HL-60 (cell line): ENCODE measurements at regions not wholly inside any gene's neighbourhood (a gene's known extent, or its start where the extent isn't known, plus 50 kb on each side); places are given as distances from the start of the nearest gene placed in this dataset.

ENCODE experiments used
- DNase-seq, 2 experiments: peaks; one replicate each; pipeline ENCODE4 v3.0.0-alpha.2; 2010 to 2020; ENCODE audit warnings: low read depth in 1 of 2, low spot score in 1 of 2
- H3K27ac ChIP-seq: fragments of 250-450 bp; sonication (Bioruptor Pico); replicated peaks from 2 replicates; pipeline ENCODE4 v1.5.1; 2020; ENCODE audit warnings: mild to moderate bottlenecking, moderate library complexity
- H3K27me3 ChIP-seq: fragments of 250-450 bp; sonication (Bioruptor Pico); 2 replicates; pipeline ENCODE4 v1.5.1; 2021; ENCODE audit warnings: mild to moderate bottlenecking, moderate library complexity; ENCODE audit not compliant: insufficient read depth, poor library complexity, severe bottlenecking
- H3K4me3 ChIP-seq: replicated peaks from 2 replicates; pipeline ENCODE4 v1.5.1; 2011; ENCODE audit warnings: mild to moderate bottlenecking, control low read depth, low read length; ENCODE audit not compliant: insufficient read depth
- CTCF ChIP-seq: IDR thresholded peaks from one replicate; pipeline ENCODE4 v1.5.1; 2011; ENCODE audit warnings: low read length, control low read depth, inconsistent platforms; ENCODE audit not compliant: insufficient read depth
- GABPA ChIP-seq: IDR thresholded peaks from 2 replicates; pipeline ENCODE4 v1.6.1; 2012; ENCODE audit warnings: low read depth
- POLR2AphosphoS5 ChIP-seq: IDR thresholded peaks from 2 replicates; pipeline ENCODE4 v1.6.1; 2012; ENCODE audit warnings: low read depth
- SPI1 ChIP-seq: IDR thresholded peaks from 2 replicates; pipeline ENCODE4 v1.6.1; 2012; ENCODE audit warnings: low read depth, mild to moderate bottlenecking, borderline replicate concordance
- TF ChIP-seq, protein P1 (sequence below): IDR thresholded peaks from 2 replicates; pipeline ENCODE4 v1.6.1; 2012; ENCODE audit warnings: low read depth; ENCODE audit not compliant: insufficient replicate concordance

DNA sequence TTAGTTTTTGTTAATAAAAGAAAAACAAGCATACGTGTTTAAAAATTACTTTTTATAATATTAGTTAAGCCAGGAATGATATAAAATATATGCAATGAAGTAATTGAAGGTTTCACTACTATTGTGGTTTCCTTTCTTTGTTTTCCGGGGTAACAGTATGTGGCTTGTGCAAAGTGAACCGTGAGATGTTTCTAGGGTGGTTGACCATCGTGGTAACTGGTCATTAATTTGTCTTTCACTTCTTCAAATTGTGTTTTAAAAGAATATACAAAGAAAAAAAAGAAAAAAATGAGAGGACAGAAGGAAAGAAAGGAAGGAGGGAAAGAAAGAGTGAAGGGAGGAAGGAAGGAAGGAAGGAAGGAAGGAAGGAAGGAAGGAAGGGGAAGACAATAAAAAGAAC, 330.1 kb upstream of the CPXCR1 start:
- H3K4me3 ChIP-seq, result no peak overlapping the region
- no peak overlapping the region for H3K27ac ChIP-seq
- DNase-seq, result no peak
- H3K27me3 ChIP-seq, result no peaks in the 10 kb centered on the region
- TF ChIP-seq POLR2AphosphoS5 (no peak), GABPA (no peak), SPI1 (no peak), CTCF (no peak)
- TF ChIP-seq, protein P1, sequence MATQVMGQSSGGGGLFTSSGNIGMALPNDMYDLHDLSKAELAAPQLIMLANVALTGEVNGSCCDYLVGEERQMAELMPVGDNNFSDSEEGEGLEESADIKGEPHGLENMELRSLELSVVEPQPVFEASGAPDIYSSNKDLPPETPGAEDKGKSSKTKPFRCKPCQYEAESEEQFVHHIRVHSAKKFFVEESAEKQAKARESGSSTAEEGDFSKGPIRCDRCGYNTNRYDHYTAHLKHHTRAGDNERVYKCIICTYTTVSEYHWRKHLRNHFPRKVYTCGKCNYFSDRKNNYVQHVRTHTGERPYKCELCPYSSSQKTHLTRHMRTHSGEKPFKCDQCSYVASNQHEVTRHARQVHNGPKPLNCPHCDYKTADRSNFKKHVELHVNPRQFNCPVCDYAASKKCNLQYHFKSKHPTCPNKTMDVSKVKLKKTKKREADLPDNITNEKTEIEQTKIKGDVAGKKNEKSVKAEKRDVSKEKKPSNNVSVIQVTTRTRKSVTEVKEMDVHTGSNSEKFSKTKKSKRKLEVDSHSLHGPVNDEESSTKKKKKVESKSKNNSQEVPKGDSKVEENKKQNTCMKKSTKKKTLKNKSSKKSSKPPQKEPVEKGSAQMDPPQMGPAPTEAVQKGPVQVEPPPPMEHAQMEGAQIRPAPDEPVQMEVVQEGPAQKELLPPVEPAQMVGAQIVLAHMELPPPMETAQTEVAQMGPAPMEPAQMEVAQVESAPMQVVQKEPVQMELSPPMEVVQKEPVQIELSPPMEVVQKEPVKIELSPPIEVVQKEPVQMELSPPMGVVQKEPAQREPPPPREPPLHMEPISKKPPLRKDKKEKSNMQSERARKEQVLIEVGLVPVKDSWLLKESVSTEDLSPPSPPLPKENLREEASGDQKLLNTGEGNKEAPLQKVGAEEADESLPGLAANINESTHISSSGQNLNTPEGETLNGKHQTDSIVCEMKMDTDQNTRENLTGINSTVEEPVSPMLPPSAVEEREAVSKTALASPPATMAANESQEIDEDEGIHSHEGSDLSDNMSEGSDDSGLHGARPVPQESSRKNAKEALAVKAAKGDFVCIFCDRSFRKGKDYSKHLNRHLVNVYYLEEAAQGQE, result no peak

GRCh38 chrX:88424071-88424470, 323.0 kb upstream of the CPXCR1 start:
- DNase-seq, result no peak
- Histone ChIP-seq H3K27me3 (no peaks in the 10 kb centered on the region), H3K27ac (no peak overlapping the region), H3K4me3 (no peak overlapping the region)
- no peak for TF ChIP-seq GABPA
- TF ChIP-seq POLR2AphosphoS5, result no peak
- TF ChIP-seq SPI1, result no peak
- TF ChIP-seq CTCF, result no peak
- TF ChIP-seq, protein P1, result no peak

GRCh38 chrX:88424541-88424940, 322.5 kb upstream of the CPXCR1 start:
- no peak overlapping the region for H3K4me3 ChIP-seq
- H3K27me3 ChIP-seq, result no peaks in the 10 kb centered on the region
- H3K27ac ChIP-seq, result no peak overlapping the region
- TF ChIP-seq, protein P1, result no peak
- no peak for TF ChIP-seq CTCF
- no peak for DNase-seq
